GM12878 (cell line): ENCODE measurements at regions not wholly inside any gene's neighbourhood (a gene's known extent, or its start where the extent isn't known, plus 50 kb on each side); places are given as distances from the start of the nearest gene placed in this dataset.

ENCODE experiments used
- ATAC-seq: fragments of 200-7000 bp; cut with Tn5 transposase; 3 replicates; pipeline ENCODE4 v1.9.1; 2020; ENCODE audit warnings: mild to moderate bottlenecking, moderate library complexity
- BruUV-seq: library from RNA; stranded (reverse); fragments of 400-500 nt; replicated peaks from 2 replicates; lab custom pipeline; 2021; lab: Mats Ljungman, UMichigan
- CTCF ChIA-PET: fragments of 300-600 bp; sonication (Branson Sonifier 250); formaldehyde crosslinking; extraction: SDS; loops from one replicate; lab custom pipeline; 2021; ENCODE audit warnings: inconsistent platforms; lab: Yijun Ruan, JAX
- POLR2A ChIA-PET: fragments of 350-600 bp; formaldehyde crosslinking; extraction: SDS; loops from one replicate; lab custom pipeline; 2021; ENCODE audit warnings: inconsistent platforms; lab: Charles Lee
- RAD21 ChIA-PET: fragments of 300-600 bp; sonication (Branson Sonifier 250); formaldehyde crosslinking; loops from one replicate; lab custom pipeline; 2023; ENCODE audit warnings: antibody characterized with exemption; ENCODE audit not compliant: unreplicated experiment; lab: Charles Lee
- SMC1A ChIA-PET: fragments of 300-600 bp; sonication (Branson Sonifier 250); formaldehyde crosslinking; loops from one replicate; lab custom pipeline; 2023; ENCODE audit not compliant: unreplicated experiment, uncharacterized antibody; lab: Charles Lee
- DNase-seq: peaks from one replicate; pipeline ENCODE4 v3.0.0-alpha.2; 2011; ENCODE audit warnings: low read depth, low spot score
- FAIRE-seq: peaks from 3 replicates; lab custom pipeline; 2011; peaks lifted over from hg19 to GRCh38; lab: Jason Lieb, UNC
- H2AFZ ChIP-seq: 2 replicates; pipeline ENCODE4 v1.6.0; 2011; ENCODE audit warnings: low read depth, low read length, control low read depth; ENCODE audit not compliant: control insufficient read depth
- H3K27ac ChIP-seq: 2 replicates; pipeline ENCODE4 v1.5.1; 2011; ENCODE audit warnings: control low read depth; ENCODE audit not compliant: control insufficient read depth, insufficient read depth
- H3K27me3 ChIP-seq, 2 experiments: replicated peaks in 1 of 2; 2 replicates each; pipeline versions ENCODE4 v1.6.0 to v1.6.1; 2011; ENCODE audit warnings: low read length in 1 of 2; ENCODE audit not compliant: control insufficient read depth in 2 of 2, insufficient read depth in 2 of 2
- H3K36me3 ChIP-seq, 2 experiments: 2 replicates each; pipeline ENCODE4 v1.5.1; 2011; ENCODE audit warnings: low read length in 1 of 2; ENCODE audit not compliant: control insufficient read depth in 2 of 2, insufficient read depth in 2 of 2
- H3K4me1 ChIP-seq: 2 replicates; pipeline ENCODE4 v1.6.1; 2011; ENCODE audit warnings: mild to moderate bottlenecking, low read length, moderate library complexity, mixed read lengths; ENCODE audit not compliant: control insufficient read depth, insufficient read depth
- H3K4me2 ChIP-seq: 2 replicates; pipeline ENCODE4 v1.6.0; 2011; ENCODE audit warnings: control low read depth; ENCODE audit not compliant: control insufficient read depth, insufficient read depth
- H3K4me3 ChIP-seq: fragments of 200-600 bp; sonication (generic); 2 replicates; pipeline ENCODE4 v1.5.1; 2016
- H3K79me2 ChIP-seq: 2 replicates; pipeline ENCODE4 v1.6.0; 2011; ENCODE audit warnings: low read length; ENCODE audit not compliant: control insufficient read depth, insufficient read depth
- H3K9ac ChIP-seq: 2 replicates; pipeline ENCODE4 v1.8.0; 2011; ENCODE audit warnings: low read length, control low read depth, mixed read lengths; ENCODE audit not compliant: control insufficient read depth, insufficient read depth
- H3K9me3 ChIP-seq: replicated peaks from 3 replicates; pipeline ENCODE4 v1.5.1; 2011; ENCODE audit warnings: mild to moderate bottlenecking, low read length; ENCODE audit not compliant: control insufficient read depth, insufficient read depth
- H4K20me1 ChIP-seq: 2 replicates; pipeline ENCODE4 v1.6.0; 2011; ENCODE audit not compliant: control insufficient read depth, insufficient read depth
- CHD4 ChIP-seq: fragments of 200-600 bp; sonication (generic); IDR thresholded peaks from 2 replicates; pipeline ENCODE4 v1.6.1; 2016; ENCODE audit warnings: mild to moderate bottlenecking
- SREBF1 ChIP-seq: IDR thresholded peaks from 2 replicates; pipeline ENCODE4 v1.6.1; 2012; ENCODE audit warnings: mild to moderate bottlenecking, low read length
- YBX1 ChIP-seq: fragments of 450-650 bp; IDR thresholded peaks from 2 replicates; pipeline ENCODE4 v1.6.1; 2016; ENCODE audit warnings: antibody characterized with exemption
- YY1 ChIP-seq: IDR thresholded peaks from 2 replicates; pipeline ENCODE4 v1.6.1; 2011; ENCODE audit warnings: low read depth, mild to moderate bottlenecking, low read length
- WGBS: methylation state at CpG from one replicate; pipeline ENCODE4 v1.1.6; 2016; ENCODE audit warnings: low lambda C conversion rate; ENCODE audit not compliant: insufficient replicate concordance, insufficient coverage; ENCODE audit errors: missing lambda C conversion rate; 5-methylcytosine and 5-hydroxymethylcytosine counted together
- in situ Hi-C: fragments of 300-500 bp; cut with MboI; formaldehyde crosslinking; loops from 9 replicates; pipeline ENCODE4 v1.14.3; 2018; ENCODE audit warnings: mixed read lengths
- intact Hi-C: fragments of 100-400 bp; cut with micrococcal nuclease; formaldehyde crosslinking; loops from one replicate; pipeline ENCODE4 v1.14.2; 2022; ENCODE audit not compliant: unreplicated experiment
- TF ChIP-seq, protein P1 (sequence below): fragments of 450-650 bp; formaldehyde crosslinking; IDR thresholded peaks from 2 replicates; pipeline ENCODE4 v1.4.0; 2020; ENCODE audit warnings: mild to moderate bottlenecking, moderate library complexity
- TF ChIP-seq, protein P2 (sequence below): fragments of 450-650 bp; formaldehyde crosslinking; IDR thresholded peaks from 2 replicates; pipeline ENCODE4 v1.5.0; 2022; ENCODE audit warnings: mild to moderate bottlenecking, missing genetic modification characterization

DNA sequence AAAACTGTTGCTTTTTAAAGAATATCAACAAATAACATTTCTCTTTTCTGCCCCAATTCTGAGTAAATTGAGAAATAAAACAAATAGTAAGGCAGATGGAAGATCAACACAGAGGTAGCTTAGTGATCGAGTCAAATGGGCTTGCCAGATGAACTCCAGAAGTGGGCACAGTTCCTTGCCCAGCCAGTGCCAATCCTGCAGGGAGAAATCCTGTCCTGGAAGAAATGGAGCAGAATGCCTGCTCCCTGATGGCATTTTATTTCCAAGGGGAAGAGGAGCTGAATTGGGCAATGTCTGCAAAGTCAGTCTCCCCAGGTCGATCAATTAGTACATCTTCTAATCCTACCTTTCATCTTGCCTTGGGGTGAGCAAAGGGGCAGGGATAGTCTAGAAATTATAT lies 225.3 kb downstream of the NHLRC3 start:
- BruUV-seq = no TSS peak
- in situ Hi-C loops (loop anchor here (5.0 kb wide), 2 partner anchors 221 to 344 kb away; no protein-coding TSS in a partner anchor), intact Hi-C loops (loop anchor here (1.0 kb wide), 2 partner anchors 118 to 212 kb away; no protein-coding TSS in a partner anchor)
- CTCF ChIA-PET = interaction anchor here (0.8 to 8.6 kb wide), 10 partner anchors 11 to 353 kb away, joined by 3 to 119 read pairs (median 8); no protein-coding TSS in a partner anchor
- H3K4me3 ChIP-seq = no peak overlapping the region
- TF ChIP-seq YBX1 = no peak
- TF ChIP-seq SREBF1 = 0 out of 2 replicates have a peak, but pooled peaks have one; percentile 7
- TF ChIP-seq CHD4 = no peak
- TF ChIP-seq, protein P1, sequence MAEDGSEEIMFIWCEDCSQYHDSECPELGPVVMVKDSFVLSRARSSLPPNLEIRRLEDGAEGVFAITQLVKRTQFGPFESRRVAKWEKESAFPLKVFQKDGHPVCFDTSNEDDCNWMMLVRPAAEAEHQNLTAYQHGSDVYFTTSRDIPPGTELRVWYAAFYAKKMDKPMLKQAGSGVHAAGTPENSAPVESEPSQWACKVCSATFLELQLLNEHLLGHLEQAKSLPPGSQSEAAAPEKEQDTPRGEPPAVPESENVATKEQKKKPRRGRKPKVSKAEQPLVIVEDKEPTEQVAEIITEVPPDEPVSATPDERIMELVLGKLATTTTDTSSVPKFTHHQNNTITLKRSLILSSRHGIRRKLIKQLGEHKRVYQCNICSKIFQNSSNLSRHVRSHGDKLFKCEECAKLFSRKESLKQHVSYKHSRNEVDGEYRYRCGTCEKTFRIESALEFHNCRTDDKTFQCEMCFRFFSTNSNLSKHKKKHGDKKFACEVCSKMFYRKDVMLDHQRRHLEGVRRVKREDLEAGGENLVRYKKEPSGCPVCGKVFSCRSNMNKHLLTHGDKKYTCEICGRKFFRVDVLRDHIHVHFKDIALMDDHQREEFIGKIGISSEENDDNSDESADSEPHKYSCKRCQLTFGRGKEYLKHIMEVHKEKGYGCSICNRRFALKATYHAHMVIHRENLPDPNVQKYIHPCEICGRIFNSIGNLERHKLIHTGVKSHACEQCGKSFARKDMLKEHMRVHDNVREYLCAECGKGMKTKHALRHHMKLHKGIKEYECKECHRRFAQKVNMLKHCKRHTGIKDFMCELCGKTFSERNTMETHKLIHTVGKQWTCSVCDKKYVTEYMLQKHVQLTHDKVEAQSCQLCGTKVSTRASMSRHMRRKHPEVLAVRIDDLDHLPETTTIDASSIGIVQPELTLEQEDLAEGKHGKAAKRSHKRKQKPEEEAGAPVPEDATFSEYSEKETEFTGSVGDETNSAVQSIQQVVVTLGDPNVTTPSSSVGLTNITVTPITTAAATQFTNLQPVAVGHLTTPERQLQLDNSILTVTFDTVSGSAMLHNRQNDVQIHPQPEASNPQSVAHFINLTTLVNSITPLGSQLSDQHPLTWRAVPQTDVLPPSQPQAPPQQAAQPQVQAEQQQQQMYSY (CRISPR knock-in tag) = no peak
- TF ChIP-seq, protein P2, sequence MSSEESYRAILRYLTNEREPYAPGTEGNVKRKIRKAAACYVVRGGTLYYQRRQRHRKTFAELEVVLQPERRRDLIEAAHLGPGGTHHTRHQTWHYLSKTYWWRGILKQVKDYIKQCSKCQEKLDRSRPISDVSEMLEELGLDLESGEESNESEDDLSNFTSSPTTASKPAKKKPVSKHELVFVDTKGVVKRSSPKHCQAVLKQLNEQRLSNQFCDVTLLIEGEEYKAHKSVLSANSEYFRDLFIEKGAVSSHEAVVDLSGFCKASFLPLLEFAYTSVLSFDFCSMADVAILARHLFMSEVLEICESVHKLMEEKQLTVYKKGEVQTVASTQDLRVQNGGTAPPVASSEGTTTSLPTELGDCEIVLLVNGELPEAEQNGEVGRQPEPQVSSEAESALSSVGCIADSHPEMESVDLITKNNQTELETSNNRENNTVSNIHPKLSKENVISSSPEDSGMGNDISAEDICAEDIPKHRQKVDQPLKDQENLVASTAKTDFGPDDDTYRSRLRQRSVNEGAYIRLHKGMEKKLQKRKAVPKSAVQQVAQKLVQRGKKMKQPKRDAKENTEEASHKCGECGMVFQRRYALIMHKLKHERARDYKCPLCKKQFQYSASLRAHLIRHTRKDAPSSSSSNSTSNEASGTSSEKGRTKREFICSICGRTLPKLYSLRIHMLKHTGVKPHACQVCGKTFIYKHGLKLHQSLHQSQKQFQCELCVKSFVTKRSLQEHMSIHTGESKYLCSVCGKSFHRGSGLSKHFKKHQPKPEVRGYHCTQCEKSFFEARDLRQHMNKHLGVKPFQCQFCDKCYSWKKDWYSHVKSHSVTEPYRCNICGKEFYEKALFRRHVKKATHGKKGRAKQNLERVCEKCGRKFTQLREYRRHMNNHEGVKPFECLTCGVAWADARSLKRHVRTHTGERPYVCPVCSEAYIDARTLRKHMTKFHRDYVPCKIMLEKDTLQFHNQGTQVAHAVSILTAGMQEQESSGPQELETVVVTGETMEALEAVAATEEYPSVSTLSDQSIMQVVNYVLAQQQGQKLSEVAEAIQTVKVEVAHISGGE (CRISPR knock-in tag) = no peak
- no peak for TF ChIP-seq YY1
- no peaks in the 10 kb centered on the region for H3K27me3 ChIP-seq
- POLR2A ChIA-PET = no interaction called here
- H3K9me3 ChIP-seq = no peaks in the 10 kb centered on the region
- no peaks in the 10 kb centered on the region for H3K36me3 ChIP-seq
- SMC1A ChIA-PET = interaction anchor here (0.6 to 8.4 kb wide), 7 partner anchors 11 to 349 kb away, joined by 3 to 90 read pairs (median 4); no protein-coding TSS in a partner anchor
- H4K20me1 ChIP-seq = no peaks in the 10 kb centered on the region; the same call in 1 of the 2 replicates
- H3K4me1 ChIP-seq = no peaks in the 10 kb centered on the region
- ATAC-seq (no peak), DNase-seq (no peak), FAIRE-seq (no peak)
- no peak overlapping the region for H2AFZ ChIP-seq
- H3K79me2 ChIP-seq = no peaks in the 10 kb centered on the region
- WGBS = 0% methylated on average over 2 of the region's 2 CpGs
- no peak overlapping the region for H3K9ac ChIP-seq
- H3K4me2 ChIP-seq = no peak overlapping the region
- no peak overlapping the region for H3K27ac ChIP-seq
- RAD21 ChIA-PET = interaction anchor here (1.0 to 8.2 kb wide), 2 partner anchors 115 to 119 kb away, joined by 3 to 58 read pairs; no protein-coding TSS in a partner anchor
